ENCODE measurements at regions not wholly inside any gene's neighbourhood (a gene's known extent, or its start where the extent isn't known, plus 50 kb on each side); places are given as distances from the start of the nearest gene placed in this dataset.

DNA sequence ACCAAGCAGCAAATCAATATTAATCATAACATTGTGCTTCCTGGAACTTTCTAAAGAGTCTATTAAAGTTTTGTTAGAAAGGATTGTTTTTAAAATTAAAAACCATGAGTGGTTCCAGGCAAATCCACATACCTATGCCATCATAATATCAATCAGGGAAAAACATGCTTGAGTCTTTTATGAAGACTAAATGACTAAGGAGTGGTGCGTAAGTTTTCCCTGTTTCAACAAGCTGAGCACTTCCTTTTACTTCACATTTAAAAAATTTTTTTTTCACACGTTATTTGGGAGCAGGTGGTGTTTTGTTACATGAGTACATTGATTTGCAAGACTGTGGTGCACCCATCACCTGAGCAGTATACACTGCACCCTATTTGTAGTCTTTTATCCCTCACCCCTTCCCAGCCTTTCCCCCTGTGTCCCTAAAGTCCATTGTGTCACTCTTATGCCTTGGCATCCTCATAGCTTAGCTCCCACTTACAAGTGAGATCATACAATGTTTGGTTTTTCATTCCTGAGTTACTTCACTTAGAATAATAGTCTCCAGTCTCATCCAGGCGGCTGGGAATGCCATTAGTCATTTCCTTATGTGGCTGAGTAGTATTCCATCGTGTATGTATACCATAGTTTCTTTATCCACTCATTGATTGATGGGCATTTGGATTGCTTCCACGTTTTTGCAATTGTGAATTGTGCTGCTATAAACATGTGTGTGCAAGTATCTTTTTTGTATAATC, 1190.3 kb upstream of the RAG2 start:
- H3K79me2 ChIP-seq (ENCODE audit: low read length): no peaks in the 10 kb centered on the region
- no peak for DNase-seq
- no peaks in the 10 kb centered on the region for H3K4me1 ChIP-seq (ENCODE audit: low read length)
- H3K27ac ChIP-seq (ENCODE audit: low read length): no peak overlapping the region
- no peaks in the 10 kb centered on the region for H3K36me3 ChIP-seq (ENCODE audit: insufficient read depth, low read length)
- no peak overlapping the region for H3K4me3 ChIP-seq (ENCODE audit: low read length)
- H3K9me3 ChIP-seq (ENCODE audit: low read length): peaks cover 25% of the 10 kb centered on the region
- H3K4me2 ChIP-seq (ENCODE audit: low read depth, low read length, poor library complexity, severe bottlenecking): no peak overlapping the region
- no peak overlapping the region for H3K9ac ChIP-seq (ENCODE audit: low read length)
- H3K27me3 ChIP-seq (ENCODE audit: low read length): no peaks in the 10 kb centered on the region
- no peaks in the 10 kb centered on the region for H3K9me2 ChIP-seq (replicated peaks; ENCODE audit: insufficient read depth, low read length)
- H4K20me1 ChIP-seq (ENCODE audit: insufficient read depth, low read depth, low read length): no peaks in the 10 kb centered on the region
- H2AFZ ChIP-seq (ENCODE audit: low read length): no peak overlapping the region

- Histone ChIP-seq H3K9me2 (replicated peaks; ENCODE audit: insufficient read depth, low read length) (no peaks in the 10 kb centered on the region), H2AFZ (ENCODE audit: low read length) (no peak overlapping the region)
Observed at GRCh38 chr11:37786214-37786755, 1188.2 kb upstream of the RAG2 start.

DNA sequence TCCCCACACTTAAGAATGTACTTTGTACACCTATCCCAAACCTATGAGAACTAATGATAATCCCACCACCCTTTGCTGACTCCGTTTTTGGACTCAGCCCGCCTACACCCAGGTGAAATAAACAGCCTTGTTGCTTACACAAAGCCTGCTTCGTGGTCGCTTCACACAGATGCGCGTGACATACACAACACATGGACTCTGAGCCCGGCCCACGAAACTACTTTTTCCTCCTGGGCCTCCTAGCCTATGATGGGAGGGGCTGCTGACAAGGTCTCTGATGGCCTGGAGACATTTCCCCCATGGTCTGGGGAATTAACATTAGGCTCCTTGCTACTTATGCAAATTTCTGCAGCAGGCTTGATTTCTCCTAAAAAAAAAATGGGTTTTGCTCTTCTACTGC, 1176.4 kb upstream of the RAG2 start:
- Histone ChIP-seq H3K4me3 (ENCODE audit: low read length) (no peak overlapping the region), H3K9me3 (ENCODE audit: low read length) (peaks cover 23% of the 10 kb centered on the region), H4K20me1 (ENCODE audit: insufficient read depth, low read depth, low read length) (no peaks in the 10 kb centered on the region), H3K9me2 (replicated peaks; ENCODE audit: insufficient read depth, low read length) (no peaks in the 10 kb centered on the region), H3K27me3 (ENCODE audit: low read length) (no peaks in the 10 kb centered on the region), H3K27ac (ENCODE audit: low read length) (no peak overlapping the region), H2AFZ (ENCODE audit: low read length) (no peak overlapping the region), H3K36me3 (ENCODE audit: insufficient read depth, low read length) (no peaks in the 10 kb centered on the region), H3K79me2 (ENCODE audit: low read length) (no peaks in the 10 kb centered on the region), H3K4me1 (ENCODE audit: low read length) (no peaks in the 10 kb centered on the region), H3K9ac (ENCODE audit: low read length) (no peak overlapping the region), H3K4me2 (ENCODE audit: low read depth, low read length, poor library complexity, severe bottlenecking) (no peak overlapping the region)
- DNase-seq: no peak

More at GRCh38 chr11:37786214-37786755, 1188.2 kb upstream of the RAG2 start:
- peaks cover 34% of the 10 kb centered on the region for H3K9me3 ChIP-seq (ENCODE audit: low read length)
- H3K27ac ChIP-seq (ENCODE audit: low read length): no peak overlapping the region
- no peaks in the 10 kb centered on the region for H3K79me2 ChIP-seq (ENCODE audit: low read length)
- no peaks in the 10 kb centered on the region for H3K36me3 ChIP-seq (ENCODE audit: insufficient read depth, low read length)
- no peaks in the 10 kb centered on the region for H3K4me1 ChIP-seq (ENCODE audit: low read length)
- no peak overlapping the region for H3K4me2 ChIP-seq (ENCODE audit: low read depth, low read length, poor library complexity, severe bottlenecking)
- no peak overlapping the region for H3K9ac ChIP-seq (ENCODE audit: low read length)
- H4K20me1 ChIP-seq (ENCODE audit: insufficient read depth, low read depth, low read length): no peaks in the 10 kb centered on the region
- no peak for DNase-seq
- H3K27me3 ChIP-seq (ENCODE audit: low read length): no peaks in the 10 kb centered on the region
- H3K4me3 ChIP-seq (ENCODE audit: low read length): no peak overlapping the region

DNA sequence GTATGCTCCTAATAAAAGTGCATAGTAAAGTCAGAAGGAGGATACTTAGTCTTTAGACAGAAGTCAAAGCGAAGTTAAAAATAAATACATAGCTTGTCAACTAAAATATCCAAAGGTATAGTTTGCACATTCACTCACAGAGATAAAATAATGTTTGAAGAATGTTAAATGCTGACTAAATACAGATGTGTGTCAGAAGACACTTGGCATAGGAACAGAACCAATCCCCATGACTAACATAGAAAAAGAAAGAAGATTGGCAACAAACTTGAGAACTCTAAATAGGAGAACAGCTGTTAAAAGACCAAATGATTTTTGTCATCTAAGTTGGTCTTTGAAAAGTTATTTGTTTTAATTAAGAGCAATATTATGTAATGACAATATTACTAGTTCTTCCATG, 1172.1 kb upstream of the RAG2 start:
- no peak for DNase-seq
- Histone ChIP-seq H3K36me3 (ENCODE audit: insufficient read depth, low read length) (no peaks in the 10 kb centered on the region), H2AFZ (ENCODE audit: low read length) (no peak overlapping the region), H3K4me2 (ENCODE audit: low read depth, low read length, poor library complexity, severe bottlenecking) (no peak overlapping the region), H3K9me2 (replicated peaks; ENCODE audit: insufficient read depth, low read length) (no peaks in the 10 kb centered on the region), H3K9me3 (ENCODE audit: low read length) (peaks cover 44% of the 10 kb centered on the region), H3K79me2 (ENCODE audit: low read length) (no peaks in the 10 kb centered on the region), H3K4me3 (ENCODE audit: low read length) (no peak overlapping the region), H3K4me1 (ENCODE audit: low read length) (no peaks in the 10 kb centered on the region), H4K20me1 (ENCODE audit: insufficient read depth, low read depth, low read length) (no peaks in the 10 kb centered on the region), H3K9ac (ENCODE audit: low read length) (no peak overlapping the region), H3K27ac (ENCODE audit: low read length) (no peak overlapping the region), H3K27me3 (ENCODE audit: low read length) (no peaks in the 10 kb centered on the region)

DNA sequence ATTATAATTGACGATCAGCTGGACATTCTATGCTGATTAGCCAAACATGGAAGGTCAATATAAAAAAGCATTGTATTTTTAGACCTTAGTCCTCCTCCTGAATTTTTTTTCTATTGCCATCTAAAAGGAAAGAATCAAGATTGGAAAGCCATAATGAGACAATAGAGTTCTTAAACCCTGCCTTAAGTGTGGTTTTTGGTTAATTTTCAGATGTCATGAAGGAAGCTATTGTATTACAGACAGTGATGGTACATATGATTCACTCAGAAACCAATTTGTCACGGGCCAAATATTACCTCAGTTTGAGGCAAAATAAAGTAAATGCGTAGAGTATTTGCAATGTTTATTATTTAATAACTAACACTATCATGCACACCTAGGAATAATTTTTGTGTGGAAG, 1164.0 kb upstream of the RAG2 start:
- no peak overlapping the region for H3K4me3 ChIP-seq (ENCODE audit: low read length)
- H3K27me3 ChIP-seq (ENCODE audit: low read length): no peaks in the 10 kb centered on the region
- DNase-seq: no peak
- peaks cover 42% of the 10 kb centered on the region for H3K9me3 ChIP-seq (ENCODE audit: low read length)
- no peaks in the 10 kb centered on the region for H3K36me3 ChIP-seq (ENCODE audit: insufficient read depth, low read length)
- H3K4me1 ChIP-seq (ENCODE audit: low read length): no peaks in the 10 kb centered on the region
- H3K27ac ChIP-seq (ENCODE audit: low read length): no peak overlapping the region
- no peaks in the 10 kb centered on the region for H3K79me2 ChIP-seq (ENCODE audit: low read length)
- no peak overlapping the region for H3K9ac ChIP-seq (ENCODE audit: low read length)
- H4K20me1 ChIP-seq (ENCODE audit: insufficient read depth, low read depth, low read length): no peaks in the 10 kb centered on the region
- H2AFZ ChIP-seq (ENCODE audit: low read length): no peak overlapping the region
- no peak overlapping the region for H3K4me2 ChIP-seq (ENCODE audit: low read depth, low read length, poor library complexity, severe bottlenecking)
- no peaks in the 10 kb centered on the region for H3K9me2 ChIP-seq (replicated peaks; ENCODE audit: insufficient read depth, low read length)

GRCh38 chr11:37755521-37755920, 1157.5 kb upstream of the RAG2 start:
- Histone ChIP-seq H3K36me3 (ENCODE audit: insufficient read depth, low read length) (no peaks in the 10 kb centered on the region), H3K4me3 (ENCODE audit: low read length) (no peak overlapping the region), H3K79me2 (ENCODE audit: low read length) (no peaks in the 10 kb centered on the region), H3K9me3 (ENCODE audit: low read length) (peaks cover 39% of the 10 kb centered on the region), H3K27ac (ENCODE audit: low read length) (no peak overlapping the region), H2AFZ (ENCODE audit: low read length) (no peak overlapping the region), H3K9ac (ENCODE audit: low read length) (no peak overlapping the region), H4K20me1 (ENCODE audit: insufficient read depth, low read depth, low read length) (no peaks in the 10 kb centered on the region), H3K4me1 (ENCODE audit: low read length) (no peaks in the 10 kb centered on the region), H3K4me2 (ENCODE audit: low read depth, low read length, poor library complexity, severe bottlenecking) (no peak overlapping the region), H3K27me3 (ENCODE audit: low read length) (no peaks in the 10 kb centered on the region), H3K9me2 (replicated peaks; ENCODE audit: insufficient read depth, low read length) (no peaks in the 10 kb centered on the region)
- no peak for DNase-seq

DNA sequence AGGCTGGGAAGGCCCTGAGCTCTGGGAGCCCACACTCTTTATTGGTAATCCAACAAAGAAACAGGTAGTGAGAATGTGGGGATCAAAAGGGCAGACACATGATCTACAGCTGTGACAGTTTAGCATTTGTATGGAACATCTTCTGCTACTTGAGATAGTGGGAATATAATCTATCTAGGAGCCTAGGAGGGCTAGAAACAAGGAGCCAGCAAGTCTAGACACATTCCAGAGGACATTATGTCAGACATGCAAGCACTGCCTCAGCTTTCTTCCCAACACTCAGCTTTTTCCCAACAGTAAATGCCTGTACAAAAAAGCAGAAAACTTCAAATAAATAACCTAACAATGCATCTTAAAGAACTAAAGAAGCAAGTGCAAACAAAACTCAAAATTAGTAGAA, 1150.6 kb upstream of the RAG2 start:
- no peak overlapping the region for H2AFZ ChIP-seq (ENCODE audit: low read length)
- no peaks in the 10 kb centered on the region for H3K27me3 ChIP-seq (ENCODE audit: low read length)
- no peaks in the 10 kb centered on the region for H3K79me2 ChIP-seq (ENCODE audit: low read length)
- no peaks in the 10 kb centered on the region for H3K36me3 ChIP-seq (ENCODE audit: insufficient read depth, low read length)
- no peak overlapping the region for H3K9ac ChIP-seq (ENCODE audit: low read length)
- H3K9me3 ChIP-seq (ENCODE audit: low read length): peaks cover 11% of the 10 kb centered on the region
- no peaks in the 10 kb centered on the region for H3K9me2 ChIP-seq (replicated peaks; ENCODE audit: insufficient read depth, low read length)
- no peaks in the 10 kb centered on the region for H3K4me1 ChIP-seq (ENCODE audit: low read length)
- DNase-seq: no peak
- H3K4me2 ChIP-seq (ENCODE audit: low read depth, low read length, poor library complexity, severe bottlenecking): no peak overlapping the region
- H3K4me3 ChIP-seq (ENCODE audit: low read length): no peak overlapping the region
- H4K20me1 ChIP-seq (ENCODE audit: insufficient read depth, low read depth, low read length): no peaks in the 10 kb centered on the region
- H3K27ac ChIP-seq (ENCODE audit: low read length): no peak overlapping the region

DNA sequence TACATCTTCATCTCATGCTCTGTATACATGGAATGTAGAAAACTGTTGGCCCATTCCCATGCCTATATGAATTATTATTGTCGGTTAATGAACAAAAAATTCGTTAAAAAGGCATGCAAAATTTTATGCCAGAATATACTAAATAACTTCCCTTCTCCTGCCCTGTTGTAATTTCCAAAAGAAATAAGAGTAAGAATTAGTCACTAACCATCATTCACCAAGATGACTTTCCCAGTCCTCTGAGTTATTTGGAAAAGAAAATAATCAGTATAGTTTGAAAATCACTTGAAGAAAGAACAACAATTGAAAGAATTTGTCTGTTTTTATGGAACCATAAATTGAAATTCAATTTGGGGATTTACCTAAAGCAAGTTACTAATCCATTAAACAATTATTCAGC, 1149.1 kb upstream of the RAG2 start:
- no peaks in the 10 kb centered on the region for H3K9me2 ChIP-seq (replicated peaks; ENCODE audit: insufficient read depth, low read length)
- no peak overlapping the region for H3K4me2 ChIP-seq (ENCODE audit: low read depth, low read length, poor library complexity, severe bottlenecking)
- H3K27ac ChIP-seq (ENCODE audit: low read length): no peak overlapping the region
- no peak overlapping the region for H3K9ac ChIP-seq (ENCODE audit: low read length)
- DNase-seq: no peak
- H3K4me3 ChIP-seq (ENCODE audit: low read length): no peak overlapping the region
- H3K36me3 ChIP-seq (ENCODE audit: insufficient read depth, low read length): no peaks in the 10 kb centered on the region
- no peak overlapping the region for H2AFZ ChIP-seq (ENCODE audit: low read length)
- H4K20me1 ChIP-seq (ENCODE audit: insufficient read depth, low read depth, low read length): no peaks in the 10 kb centered on the region
- no peaks in the 10 kb centered on the region for H3K27me3 ChIP-seq (ENCODE audit: low read length)
- no peaks in the 10 kb centered on the region for H3K4me1 ChIP-seq (ENCODE audit: low read length)
- peaks cover 11% of the 10 kb centered on the region for H3K9me3 ChIP-seq (ENCODE audit: low read length)
- no peaks in the 10 kb centered on the region for H3K79me2 ChIP-seq (ENCODE audit: low read length)
